ENCODE measurements at regions not wholly inside any gene's neighbourhood (a gene's known extent, or its start where the extent isn't known, plus 50 kb on each side); places are given as distances from the start of the nearest gene placed in this dataset.
"Not testable (repeated sequence)": the region's sequence is repeated elsewhere in the genome, so short reads cannot be mapped to it uniquely, and the experiment has no call there.

DNA sequence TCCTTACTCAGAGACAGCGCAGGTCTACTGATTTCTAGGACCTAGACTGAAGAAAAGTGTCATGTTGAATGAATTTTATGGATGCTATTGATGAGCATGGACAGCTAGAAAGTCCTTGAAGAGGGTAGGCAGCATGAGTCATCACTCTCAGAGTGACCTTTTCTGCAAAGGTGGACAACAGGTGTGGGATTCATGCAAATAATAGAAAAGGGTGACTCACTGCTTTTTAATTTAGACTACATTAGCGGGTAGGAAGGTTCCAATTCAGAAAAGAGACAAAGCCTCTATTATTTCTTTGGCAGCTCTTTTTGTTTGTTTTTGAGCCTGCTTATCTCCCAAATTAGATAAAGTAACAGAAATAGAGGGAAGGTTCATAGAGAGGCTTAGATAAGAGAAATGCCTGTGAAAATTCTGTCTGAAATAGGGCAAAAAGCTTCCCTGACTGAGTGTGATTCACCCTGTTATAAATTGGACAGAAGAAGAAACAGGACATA is 191.4 kb downstream of the TENT5A start:
- no peak for DNase-seq

DNA sequence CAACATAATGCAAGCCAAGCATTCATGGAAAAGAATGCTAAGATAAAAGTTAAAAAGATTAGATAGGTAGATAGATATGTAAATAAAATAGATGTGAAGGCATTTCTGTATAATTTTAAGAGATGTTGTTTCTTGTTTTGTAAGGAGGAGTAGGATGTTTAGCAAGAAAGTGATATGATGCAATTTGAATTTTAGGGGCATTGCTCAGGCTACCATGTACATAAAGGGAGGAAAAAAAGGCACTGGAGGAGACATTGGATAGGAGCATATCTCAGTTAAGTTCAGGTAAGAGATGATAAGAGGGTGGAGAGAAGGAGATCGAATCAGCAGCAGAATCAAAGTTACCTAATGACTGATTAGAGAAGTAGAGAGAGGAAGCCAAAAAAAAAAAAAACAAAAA is 194.7 kb downstream of the TENT5A start:
- no peak for DNase-seq

DNA sequence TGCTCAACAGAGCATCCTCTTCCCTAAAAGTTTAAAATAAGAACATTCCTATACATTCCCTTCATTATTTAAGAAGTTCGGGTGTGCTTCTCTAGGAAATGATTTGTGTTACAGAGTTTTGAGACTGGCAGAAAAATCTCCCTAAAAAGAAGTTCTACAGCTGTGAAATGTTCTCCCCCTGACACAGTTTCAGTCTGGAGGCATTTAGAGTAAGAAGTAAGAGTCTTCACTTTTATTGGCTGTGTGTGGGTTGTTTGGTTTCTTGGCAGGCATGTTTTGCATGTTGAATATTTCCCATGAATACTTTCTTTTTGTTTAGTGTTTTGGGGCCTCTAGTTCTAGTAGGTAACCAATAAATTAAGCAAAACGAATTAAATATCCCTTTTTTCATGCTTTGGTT is 195.9 kb downstream of the TENT5A start:
- no peak for DNase-seq

DNA sequence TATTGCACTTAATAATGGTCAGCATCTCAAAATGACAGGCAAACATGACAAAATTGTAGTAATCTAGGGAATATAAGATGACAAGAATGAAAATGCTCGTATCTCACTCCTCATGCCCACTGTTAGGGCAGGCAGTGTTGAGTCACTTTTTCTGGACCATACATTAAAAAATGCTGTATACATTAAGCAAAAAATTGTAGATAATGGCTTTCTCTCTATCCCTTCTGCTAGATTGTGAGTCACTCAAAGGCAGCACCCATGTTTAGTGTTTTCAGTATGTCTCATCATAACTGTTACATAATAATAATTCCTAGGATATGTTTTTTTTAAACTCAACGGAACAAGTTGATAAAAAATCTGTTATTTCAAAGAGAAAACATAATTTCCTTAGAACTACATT is 199.3 kb downstream of the TENT5A start:
- no peak for DNase-seq

DNA sequence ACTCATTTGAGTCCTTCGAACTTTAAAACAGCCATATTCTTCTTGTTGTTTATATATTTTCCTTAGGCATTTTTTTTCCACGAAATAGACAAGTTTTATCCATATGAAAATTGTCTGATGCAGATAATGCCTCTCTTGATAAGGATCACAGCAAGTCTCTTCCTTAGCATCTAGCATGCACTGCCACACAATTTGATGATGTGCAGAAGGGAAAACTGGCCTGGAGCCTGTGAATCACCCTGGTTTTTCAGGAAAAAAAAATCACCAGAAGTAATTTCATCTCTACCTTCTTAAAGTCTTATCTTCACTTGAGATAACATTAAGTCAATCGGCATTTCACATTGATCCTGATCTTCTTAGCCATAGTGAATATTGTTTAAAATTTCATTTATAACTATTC is 199.8 kb downstream of the TENT5A start:
- no peak for DNase-seq

DNA sequence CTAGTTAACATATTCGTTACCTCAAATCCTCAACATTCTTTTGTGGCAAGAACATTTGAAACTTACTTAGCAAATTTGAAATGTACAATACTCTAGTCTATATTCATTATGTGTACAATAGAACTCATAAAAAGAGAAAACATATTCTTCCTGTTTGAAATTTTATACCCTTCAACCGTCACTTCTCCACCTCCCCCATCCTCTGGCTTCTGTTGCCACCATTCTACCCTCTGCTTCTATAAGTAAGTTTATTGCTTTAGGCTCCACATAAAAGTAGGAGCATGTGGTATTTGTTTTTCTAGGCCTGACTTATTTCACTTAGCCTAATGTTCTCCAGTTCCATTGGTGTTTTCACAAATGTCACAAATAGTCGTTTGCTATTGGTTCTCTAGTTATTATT is 205.3 kb downstream of the TENT5A start:
- no peak for DNase-seq

DNA sequence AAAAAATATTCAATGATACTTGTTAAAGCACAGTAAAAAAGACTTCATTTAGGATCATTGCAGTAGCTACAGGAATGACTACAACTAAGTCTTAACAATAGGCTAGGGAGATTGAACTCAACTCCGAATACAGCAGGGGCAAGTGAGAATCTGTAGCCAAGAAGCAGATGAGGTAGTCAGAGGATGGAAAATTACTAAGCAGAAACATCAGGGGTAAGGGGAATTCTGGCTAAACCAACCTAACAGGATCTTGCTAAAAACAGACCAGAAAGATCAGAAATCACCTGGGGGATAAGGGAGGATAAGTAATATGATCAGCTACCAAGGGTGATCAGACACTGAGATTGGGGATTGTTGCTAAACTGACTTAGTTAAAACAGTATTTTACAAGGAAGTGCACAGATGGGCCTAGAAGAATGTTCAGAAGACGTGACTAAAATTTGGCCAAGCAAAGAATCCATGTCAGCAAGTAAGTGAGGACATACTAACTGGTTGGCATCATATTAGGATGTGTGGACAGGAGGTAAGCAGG is 217.5 kb downstream of the TENT5A start:
- DNase-seq: no peak

DNA sequence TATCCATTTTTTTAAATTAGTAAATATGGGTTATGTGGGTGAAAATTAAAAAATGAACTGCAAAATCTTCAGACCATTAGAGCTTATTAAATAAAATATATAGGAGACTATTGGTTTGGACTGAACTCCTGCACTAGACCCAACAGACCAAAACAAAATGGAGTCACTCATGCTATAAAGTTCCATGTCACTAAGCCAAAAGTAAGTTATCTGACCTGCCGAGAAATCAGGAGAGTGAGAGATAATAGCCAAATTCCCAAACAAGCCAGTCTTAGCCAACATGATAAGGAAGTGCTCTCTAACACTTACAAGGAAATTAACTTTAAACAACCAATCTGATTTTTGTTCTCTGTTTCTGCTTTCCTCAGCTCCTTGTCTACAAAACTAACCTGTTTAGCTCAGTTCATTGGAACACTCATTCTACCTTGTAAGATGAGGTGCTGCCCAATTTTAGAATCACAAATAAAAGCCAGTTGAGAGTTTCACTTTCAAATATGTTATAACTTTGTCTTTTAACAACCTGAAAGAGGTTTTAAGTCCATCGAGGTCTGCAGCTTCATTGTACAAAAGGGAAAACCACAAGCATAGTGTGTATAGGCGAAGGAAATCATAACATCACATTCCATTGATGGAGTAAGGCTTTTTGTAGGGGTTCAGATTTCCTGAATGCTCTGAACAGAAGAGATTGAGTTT is 220.5 kb downstream of the TENT5A start:
- DNase-seq: no peak

DNA sequence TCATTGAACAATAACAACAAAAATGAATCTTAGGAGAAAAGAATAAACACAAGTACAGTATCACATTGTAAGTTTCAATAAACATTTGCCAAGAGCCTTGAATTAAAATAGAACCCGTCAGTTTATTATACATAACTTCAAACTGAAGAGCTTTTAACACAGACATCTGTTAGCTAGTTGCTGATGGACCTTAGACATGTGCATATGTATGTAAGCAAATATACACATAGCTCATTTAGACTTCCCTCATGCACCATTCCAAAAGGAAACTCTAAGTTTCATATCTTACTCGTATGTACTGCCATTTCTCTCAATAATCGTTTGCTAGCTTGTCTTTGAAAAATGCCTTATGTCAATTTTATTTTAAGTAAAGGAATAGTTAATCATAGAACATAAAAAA is 235.0 kb downstream of the TENT5A start:
- DNase-seq: no peak

DNA sequence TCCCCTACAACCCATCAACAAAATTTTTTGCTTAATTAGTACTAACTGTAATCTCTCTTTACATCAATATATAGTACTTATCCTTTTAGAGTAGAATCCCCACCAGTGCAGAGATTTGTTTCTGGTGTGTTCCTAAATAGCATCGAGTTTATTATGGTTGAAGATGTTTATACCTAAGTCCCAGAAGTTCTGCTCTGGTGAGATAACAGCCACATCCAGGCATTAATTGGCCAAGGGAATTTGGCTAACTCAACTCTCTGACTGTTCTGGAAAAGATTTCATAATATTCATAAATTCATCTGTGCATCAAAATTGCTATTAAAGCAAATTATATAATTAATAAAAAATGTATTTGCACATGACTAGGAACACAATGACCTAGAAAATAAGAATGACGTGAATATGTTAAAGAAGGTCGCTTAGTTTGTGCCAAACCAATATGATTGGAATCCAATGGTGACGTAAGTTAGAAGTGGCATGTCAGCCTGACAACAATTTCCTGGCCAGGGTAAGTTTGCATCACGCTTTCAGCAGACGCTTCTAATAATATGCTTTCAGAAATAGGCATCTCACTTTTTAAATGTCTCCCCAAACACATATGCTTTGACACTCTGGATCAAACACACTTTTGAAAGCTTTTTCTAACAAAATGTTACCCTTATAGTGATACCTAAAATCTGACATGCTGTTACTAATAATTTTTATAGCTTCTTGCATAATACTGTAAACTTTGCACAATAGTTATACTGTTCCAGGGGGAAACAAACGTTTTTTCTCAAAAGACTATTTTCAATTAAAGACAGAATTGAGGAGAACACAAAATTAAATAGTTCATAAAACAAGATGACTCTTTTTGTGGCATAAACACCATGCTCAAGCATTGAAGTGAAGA is 236.7 kb downstream of the TENT5A start:
- no peak for DNase-seq

DNA sequence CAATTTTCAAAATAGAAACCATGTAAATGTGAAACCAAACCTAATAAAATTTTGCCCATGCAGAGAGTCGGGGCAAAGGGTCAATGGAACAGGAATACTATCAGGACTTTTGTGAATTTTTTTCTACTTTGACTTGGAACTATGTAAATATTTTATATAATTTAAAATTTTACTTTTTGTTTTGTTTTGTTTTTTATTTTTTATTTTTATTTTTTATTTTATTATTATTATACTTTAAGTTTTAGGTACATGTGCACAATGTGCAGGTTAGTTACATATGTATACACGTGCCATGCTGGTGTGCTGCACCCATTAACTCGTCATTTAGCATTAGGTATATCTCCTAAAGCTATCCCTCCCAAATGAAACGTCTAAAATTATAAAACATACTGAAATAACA is 238.3 kb downstream of the TENT5A start:
- DNase-seq: not testable (repeated sequence)

DNA sequence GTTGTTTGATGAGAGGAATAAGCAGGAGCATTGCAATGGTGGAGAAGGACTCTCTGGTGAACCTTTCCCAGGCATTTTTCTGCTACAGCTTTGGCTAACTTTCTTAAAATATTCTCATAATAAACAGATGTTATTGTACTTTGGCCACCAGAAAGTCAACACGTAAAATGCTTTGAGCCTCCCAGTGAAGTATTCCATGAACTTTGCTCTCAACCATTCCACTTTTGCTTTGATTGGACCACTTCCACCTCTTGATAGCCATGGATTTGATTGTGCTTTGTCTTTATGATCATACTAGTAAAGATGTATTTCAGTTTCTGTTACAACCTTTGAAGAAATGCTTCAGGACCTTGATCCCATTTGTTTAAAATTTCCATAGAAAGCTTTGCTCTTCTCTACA is 241.1 kb downstream of the TENT5A start:
- DNase-seq: no peak

DNA sequence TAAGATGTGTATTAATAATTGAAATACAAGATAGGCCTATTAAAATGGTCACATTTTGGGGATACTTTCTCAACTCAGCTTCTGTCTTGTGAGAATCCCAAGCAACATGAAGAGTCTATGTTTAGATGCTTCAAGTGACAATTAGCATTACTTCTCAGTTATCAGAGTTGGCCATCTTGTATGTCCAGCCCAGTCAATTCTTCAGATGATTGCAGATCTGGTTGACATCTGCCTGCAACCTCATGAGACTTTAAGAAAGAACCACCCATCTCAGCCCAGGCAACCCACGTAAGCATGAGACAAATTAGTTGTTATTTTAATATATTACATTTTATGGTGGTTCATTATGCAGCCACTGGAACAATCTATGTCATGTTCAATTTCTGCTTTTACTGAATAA is 256.5 kb downstream of the TENT5A start:
- no peak for DNase-seq

DNA sequence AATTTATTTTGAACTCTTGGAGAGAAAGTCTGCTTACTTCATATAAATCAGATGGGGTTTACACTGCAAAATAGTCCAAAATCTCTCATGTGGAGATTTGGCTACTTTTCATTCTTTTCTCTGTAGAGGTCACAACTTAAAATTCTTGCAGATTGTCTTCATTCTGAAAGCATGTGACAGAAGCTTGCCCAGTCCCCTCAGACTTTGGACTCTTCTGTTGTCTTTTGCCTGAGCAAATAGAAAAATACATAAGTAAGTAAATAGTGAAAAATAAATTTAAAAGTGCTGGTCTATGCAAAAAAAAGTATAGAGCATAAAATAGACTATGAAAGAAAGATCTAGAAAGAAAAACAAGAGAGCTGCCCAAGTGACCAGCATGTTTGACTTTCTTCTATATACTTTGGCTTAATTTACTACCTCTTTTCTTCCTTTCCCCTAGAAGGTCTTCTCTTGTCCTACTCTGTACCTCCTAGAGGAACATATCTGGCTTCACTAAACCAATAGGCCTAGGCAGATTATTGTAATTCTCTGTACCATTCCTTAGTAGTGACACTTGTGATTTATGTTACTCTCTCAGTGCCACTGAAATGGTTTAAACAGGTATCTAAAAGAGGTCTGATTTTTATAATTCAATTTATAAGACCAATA is 260.9 kb downstream of the TENT5A start:
- DNase-seq: no peak

DNA sequence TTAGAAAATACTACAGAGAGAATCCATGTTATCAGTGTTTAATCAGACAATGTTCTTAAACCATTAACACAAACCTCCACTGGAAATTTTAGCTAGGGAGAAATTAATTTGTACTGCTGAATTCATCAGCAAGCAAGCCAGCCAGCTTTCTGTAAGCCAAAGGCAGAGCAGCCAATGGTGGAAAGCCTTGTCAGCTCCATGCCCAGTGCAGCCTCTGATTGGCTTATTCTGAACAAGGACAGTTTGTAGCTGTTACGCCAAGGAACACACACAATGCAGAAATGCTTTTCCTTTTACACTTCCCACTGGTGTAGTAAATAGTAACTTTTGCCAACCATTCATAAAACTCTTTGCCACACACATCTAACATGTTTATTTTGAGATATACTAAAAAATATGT is 265.0 kb downstream of the TENT5A start:
- no peak for DNase-seq

DNA sequence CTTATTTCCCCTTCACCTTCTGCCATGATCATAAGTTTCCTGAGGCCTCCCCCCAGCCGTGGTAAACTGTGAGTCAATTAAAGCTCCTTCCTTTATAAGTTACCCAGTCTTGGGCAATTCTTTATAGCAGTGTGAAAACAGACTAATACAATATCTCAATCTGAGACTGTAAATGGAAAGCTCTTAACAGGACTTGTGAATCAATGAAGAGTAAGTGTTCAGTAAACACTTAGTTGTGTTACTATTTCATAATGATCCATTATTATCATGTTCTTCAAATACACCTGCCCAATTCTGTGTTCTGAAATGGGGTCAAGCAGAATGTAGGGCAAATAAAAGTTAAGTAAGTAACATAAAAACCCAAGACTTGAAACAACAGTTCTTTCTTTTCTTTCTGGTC is 266.2 kb downstream of the TENT5A start:
- no peak for DNase-seq

DNA sequence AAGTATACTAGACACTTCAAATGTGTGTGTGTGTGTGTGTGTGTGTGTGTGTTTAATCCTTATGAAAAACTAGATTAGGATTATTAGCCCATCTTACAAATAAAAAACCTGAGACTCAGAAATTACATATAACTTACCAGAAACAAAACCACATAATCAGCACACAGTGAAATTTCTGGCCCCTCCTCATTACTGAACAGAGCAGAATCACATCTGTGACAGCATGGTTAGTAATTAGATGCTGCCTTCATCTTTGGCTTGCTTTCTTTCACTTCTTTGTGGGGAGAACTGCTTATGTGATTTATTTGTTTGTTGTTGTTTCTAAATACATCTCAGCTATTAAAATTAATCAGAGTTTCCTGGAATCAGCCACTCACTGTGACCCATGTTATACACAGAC is 267.1 kb downstream of the TENT5A start:
- no peak for DNase-seq

DNA sequence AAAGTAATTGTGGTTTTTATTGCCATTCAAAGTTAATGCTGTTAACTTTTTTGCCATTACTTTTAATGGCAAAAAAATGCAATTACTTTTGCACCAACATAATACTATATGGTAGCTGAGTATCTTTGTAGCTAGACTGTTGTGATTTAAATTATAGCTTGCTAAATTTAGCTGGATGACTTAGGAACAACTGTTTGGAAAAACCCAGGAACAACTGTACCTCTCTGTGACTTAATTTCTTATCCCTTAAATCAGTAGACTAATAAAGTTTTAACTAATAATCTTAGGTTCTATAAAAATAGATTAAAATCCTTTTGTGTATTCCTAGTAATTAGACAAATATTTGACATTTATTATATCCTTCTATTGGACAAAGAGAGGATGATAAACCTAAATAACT is 268.2 kb downstream of the TENT5A start:
- no peak for DNase-seq

DNA sequence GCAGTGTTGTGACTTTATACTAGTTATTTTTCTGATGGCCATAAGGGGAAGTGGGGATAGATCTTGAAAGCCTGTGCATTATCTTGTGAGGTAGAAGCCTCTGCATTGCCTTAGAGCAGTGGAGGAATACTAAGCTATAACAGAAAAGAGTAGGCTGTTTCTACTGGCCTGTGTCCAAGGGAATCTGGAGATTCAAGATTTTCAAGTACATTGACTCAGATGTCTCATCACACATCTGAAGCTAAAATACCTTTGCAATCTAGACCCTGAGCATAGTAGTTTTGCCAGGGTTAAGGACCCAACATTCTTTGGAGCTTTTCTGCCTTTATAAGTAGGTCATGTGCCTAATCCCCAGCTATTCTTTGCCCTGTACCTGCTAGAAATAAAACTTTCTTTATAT is 272.3 kb downstream of the TENT5A start:
- no peak for DNase-seq

DNA sequence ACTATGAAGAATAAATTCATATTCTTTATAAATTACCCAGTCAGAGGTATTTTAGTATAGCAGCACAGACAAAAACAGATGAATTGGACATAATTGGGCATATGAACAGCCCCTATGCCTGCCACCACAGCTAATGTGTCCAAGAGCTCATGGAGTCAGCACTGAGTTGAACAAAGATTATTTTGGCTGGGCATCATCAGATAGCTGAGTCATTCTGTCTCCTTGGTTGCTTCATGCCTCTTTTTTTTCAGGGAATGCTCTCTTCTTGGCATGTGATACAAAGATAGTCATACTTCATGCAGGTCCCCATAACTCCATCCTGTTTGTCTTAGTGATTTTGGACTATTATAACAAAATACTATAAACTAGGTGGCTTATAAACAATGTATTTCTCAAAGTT is 275.6 kb downstream of the TENT5A start:
- DNase-seq: no peak

DNA sequence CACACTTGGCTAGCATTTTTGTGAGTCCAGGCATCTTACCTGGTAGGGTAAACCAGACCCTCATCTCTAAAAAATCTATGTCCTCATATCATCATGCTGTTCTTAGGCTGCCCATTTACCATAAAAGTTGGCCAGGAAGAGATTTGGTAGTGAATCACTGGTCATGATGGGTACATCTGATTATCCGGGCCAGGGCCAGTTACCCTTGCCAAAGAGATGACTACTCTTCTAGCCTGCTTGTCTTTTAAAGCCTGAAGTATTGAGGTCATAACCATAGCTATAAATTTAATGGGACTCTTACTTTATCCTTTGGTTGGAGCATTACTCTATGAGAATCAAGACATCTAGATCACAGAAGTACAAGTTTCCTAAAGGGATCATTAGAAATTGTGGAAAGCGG is 276.8 kb downstream of the TENT5A start:
- DNase-seq: no peak

DNA sequence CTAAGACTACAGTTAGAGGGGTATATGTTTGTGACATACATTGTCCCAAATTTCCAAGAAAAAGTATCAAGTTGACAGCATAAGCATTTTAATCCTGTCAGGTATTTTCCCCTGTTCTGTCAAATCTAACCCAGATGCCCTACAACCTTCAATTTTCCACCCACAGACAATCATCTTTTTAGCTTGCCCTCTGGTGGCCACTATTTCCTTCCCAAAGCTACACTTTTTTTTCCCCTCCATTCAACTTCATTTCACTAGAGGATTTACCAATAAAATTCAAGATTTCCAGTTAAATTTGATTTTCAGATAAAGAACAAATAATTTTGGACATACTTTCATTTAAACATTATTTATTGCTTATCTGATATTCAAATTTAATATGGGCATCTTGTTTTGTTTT is 286.6 kb downstream of the TENT5A start:
- no peak for DNase-seq

DNA sequence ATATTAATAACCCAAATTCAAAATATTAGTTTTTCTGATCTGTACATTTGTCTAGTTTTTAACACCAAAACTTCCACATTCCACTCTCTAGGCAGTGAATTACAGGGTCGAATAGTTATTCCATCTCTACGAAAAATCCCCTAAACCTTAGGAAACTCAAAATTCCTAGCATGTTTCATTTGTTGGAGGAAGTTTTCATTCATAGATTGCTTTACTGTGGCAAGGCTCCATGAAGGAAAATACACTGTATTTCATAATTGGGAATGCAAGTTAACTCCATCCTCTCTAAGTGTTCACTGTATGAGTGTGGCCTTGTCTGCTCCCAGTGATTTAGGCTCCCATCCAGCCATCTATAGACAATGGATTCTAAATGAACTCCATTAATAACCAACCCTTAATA is 296.1 kb downstream of the TENT5A start:
- no peak for DNase-seq

DNA sequence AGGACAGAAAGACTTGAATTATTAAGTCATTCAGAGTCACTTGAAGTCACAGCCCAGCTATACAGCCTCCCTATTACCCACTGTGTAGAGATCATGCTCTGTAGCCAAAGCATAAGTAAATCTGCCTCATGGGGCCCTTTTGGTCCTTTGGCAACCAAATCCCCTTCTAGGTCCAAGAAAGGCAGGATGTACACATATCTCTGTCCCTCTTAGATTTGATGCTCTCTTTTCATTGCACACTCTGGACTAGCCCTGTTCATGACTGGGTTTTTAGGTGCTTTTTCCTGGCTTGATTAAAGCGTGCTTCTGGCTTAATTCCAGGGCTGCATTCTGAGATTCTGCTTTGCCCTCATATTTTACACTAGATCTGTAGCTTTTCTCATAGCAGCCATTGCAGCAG is 296.8 kb downstream of the TENT5A start:
- DNase-seq: no peak

All from NCI-H2171 (cell line).